Epithelial cell of proximal tubule (primary cell): ENCODE measurements at regions not wholly inside any gene's neighbourhood (a gene's known extent, or its start where the extent isn't known, plus 50 kb on each side); places are given as distances from the start of the nearest gene placed in this dataset.
A peak's percentile ranks its signal among the peaks of the same experiment; 100 is the strongest.

Source experiments
- DNase-seq: peaks from one replicate; pipeline ENCODE4 v3.0.0-alpha.2; 2011; ENCODE audit warnings: low read depth
- H3K4me3 ChIP-seq: 2 replicates; pipeline ENCODE4 v1.5.1; 2011; ENCODE audit warnings: low read depth, mild to moderate bottlenecking, low read length
- CTCF ChIP-seq: conservative IDR thresholded peaks from 2 replicates; pipeline ENCODE4 v1.5.1; 2012; ENCODE audit warnings: low read depth, mild to moderate bottlenecking, low read length

DNA sequence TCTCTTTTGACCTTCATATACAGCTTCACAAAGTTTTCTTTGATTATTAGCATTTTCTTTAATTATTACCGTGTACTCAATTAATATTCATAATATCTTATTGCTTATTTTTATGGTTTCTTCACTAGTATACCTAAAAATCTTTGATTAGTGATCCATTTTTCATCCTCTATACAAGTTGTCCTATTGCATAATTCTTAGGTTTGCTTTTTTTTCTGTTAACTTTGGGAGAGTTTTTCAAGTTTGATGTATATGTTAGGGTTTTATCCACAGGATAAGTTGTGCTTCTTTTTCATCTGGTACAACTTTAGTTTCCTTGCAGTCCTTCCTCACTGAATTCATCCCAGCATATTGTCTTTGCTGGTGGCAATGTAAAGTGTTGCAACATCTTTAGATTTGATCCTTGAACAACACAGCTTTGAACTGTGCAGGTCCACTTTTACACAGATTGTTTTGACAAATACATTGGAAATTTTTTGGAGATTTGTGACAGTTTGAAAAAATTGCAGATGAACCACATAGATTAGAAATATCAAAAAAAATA, 88.6 kb upstream of the NAV3 start:
- DNase-seq: no peak
- TF ChIP-seq CTCF: no peak
- no peak overlapping the region for H3K4me3 ChIP-seq

DNA sequence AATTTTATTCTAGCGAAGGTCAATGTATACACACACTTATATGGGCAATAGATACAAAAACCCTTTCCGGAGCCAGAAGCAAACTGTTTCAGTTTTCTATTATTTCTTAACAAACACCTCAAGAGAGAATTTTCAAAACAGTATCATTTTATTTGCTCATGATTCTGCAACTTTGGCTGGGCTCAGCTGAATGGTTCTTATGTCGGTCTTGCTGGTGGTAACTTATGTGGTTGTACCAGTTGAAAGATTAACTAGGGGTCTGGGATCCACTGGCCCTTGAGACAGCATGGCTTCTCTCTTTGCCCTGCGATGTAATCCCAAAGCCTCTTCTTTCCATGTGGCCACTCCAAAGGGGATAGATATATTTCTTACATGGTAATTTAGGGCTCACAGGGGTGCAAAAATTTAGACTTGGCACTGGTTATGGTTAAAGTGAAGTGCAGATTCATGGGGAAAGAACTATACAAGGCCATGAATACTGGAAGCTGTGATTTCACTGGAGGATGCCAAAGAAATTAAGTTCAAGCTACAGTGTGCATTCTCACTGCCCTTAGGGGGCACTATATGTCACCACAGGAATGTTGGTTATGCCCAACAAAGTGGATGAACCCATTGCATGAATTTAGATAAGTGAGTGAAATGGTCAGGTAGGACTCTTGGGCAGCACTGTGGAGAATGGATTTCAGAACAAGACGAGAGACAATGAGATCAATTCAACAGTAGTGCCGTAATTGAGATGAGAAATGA, 94.3 kb upstream of the NAV3 start:
- TF ChIP-seq CTCF: peak; percentile 11
- DNase-seq: no peak
- H3K4me3 ChIP-seq: no peak overlapping the region

DNA sequence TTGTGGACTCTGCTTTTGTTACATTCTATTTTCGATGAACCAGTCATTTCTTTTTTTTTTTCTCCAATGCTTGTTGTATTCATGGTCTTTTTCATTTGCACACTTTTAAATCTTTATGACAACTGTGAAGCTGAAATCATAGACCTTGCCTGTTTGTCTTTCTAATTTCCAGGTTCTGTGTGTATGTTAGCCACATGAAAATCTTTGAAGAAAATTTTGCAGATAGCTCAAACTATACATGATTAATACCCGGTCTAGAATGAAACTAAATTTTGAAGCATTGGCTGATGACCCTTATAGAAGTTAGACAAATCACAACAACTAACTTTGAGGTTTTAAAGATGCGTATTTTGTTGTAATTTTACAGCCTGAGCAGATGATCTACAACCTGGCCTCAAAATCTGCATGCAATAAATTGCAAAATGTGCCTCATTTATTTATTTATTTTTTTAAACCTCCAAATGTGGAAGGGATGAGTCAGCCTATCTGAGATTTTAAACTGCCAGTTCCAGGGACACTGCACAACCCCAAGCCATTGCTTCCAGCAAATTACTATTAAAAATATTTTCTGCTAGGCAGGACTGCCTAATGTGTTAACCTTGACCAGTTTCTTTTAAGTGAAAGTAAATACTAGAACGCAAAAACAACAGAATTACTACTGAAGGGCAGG, 96.3 kb upstream of the NAV3 start:
- no peak overlapping the region for H3K4me3 ChIP-seq
- TF ChIP-seq CTCF: no peak
- DNase-seq: no peak

- no peak overlapping the region for H3K4me3 ChIP-seq
- TF ChIP-seq CTCF: no peak
- DNase-seq: no peak
Observed at GRCh38 chr12:77728018-77728417, 102.7 kb upstream of the NAV3 start.

DNA sequence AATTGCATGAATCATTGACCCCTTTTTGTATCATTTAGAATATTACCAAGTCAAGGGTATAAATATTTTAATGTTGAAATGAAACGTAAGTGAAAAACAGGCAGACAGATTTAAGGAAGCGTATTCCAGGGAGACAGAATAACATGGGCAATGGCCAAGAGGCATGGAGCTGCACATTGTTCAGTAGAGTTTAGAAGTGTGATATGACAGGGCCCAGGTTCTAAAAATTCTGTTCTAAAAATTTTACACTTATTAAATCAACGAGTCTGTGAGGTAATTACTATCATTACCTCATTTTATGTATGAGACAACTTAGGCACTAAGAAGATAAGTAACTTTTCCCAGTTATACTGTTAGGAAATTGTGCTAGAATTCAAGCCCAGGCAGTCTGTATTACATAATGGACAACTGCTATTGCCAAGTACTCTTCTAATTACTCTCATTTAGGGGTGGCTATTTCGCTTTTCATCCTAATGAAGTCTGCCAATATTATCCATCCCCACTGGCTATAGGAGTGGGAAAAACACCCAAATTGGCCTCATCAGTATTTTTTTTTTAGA, 103.2 kb upstream of the NAV3 start:
- TF ChIP-seq CTCF: no peak
- no peak for DNase-seq
- H3K4me3 ChIP-seq: no peak overlapping the region

DNA sequence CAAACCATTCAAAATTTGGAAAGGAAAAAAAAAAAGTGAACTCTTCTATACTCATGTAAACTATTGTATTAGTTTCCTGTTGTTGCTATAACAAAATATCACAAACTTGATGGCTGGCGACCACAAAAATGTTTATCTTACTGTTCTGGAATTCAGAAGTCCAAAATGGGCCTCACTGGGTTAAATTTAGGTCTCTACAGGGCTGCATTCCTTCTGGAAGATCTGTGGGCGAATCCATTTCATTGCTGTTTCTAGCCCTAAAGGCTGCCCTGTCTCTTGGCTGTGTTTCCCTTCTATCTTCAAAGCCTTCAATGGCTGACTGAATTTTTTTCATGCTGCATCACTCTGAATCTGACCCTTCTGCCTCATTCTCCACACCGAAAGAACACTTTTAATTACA, 105.1 kb upstream of the NAV3 start:
- no peak overlapping the region for H3K4me3 ChIP-seq
- DNase-seq: no peak
- TF ChIP-seq CTCF: no peak
